Gastrocnemius medialis (tissue), 4 donors: ENCODE measurements at regions not wholly inside any gene's neighbourhood (a gene's known extent, or its start where the extent isn't known, plus 50 kb on each side); places are given as distances from the start of the nearest gene placed in this dataset.

ENCODE experiments used
- POLR2A ChIP-seq, 2 donors: fragments of 450-650 bp; IDR thresholded peaks; one replicate each; pipeline ENCODE4 v1.6.1; 2017; ENCODE audit warnings: antibody characterized with exemption in 2 of 2, mild to moderate bottlenecking in 2 of 2, moderate library complexity in 2 of 2
- TF ChIP-seq, protein P1 (sequence below), 5 experiments: fragments of 450-650 bp in 3 of 5; fragments of 200-600 bp in 2 of 5; sonication (generic) in 2 of 5; IDR thresholded peaks in 4 of 5; conservative IDR thresholded peaks in 1 of 5; 1 replicate in 4 of 5; 2 replicates in 1 of 5; pipeline ENCODE4 v1.5.1; 2016 to 2019; ENCODE audit warnings: antibody characterized with exemption in 5 of 5, mild to moderate bottlenecking in 3 of 5, moderate library complexity in 3 of 5

DNA sequence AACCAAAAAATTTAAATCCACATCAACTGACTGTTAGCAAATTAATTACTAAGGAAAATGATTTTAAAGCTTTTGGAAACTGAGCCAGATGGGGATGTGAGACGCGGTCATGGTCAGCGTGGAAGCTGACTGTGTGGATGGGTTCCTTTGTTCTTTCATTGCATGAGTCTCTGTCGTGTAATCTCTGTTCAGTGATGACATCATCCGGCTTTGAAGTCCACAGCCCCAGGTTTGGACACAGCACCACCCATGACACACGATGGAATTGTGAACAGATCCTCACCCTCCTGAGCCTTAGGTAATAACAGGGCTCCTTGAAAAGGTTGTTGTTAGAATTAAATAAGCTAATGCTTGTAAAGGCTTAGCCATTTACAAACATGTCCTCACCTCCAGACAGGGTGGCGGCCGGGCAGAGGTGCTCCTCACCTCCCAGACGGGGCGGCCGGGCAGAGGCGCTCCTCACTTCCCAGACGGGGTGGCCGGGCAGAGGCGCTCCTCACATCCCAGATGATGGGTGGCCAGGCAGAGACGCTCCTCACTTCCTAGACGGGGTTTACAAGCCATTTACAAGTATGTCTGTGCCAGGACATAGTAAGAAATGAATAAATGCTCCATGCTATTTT lies 677.3 kb downstream of the TBC1D22A start:
- TF ChIP-seq, protein P1, sequence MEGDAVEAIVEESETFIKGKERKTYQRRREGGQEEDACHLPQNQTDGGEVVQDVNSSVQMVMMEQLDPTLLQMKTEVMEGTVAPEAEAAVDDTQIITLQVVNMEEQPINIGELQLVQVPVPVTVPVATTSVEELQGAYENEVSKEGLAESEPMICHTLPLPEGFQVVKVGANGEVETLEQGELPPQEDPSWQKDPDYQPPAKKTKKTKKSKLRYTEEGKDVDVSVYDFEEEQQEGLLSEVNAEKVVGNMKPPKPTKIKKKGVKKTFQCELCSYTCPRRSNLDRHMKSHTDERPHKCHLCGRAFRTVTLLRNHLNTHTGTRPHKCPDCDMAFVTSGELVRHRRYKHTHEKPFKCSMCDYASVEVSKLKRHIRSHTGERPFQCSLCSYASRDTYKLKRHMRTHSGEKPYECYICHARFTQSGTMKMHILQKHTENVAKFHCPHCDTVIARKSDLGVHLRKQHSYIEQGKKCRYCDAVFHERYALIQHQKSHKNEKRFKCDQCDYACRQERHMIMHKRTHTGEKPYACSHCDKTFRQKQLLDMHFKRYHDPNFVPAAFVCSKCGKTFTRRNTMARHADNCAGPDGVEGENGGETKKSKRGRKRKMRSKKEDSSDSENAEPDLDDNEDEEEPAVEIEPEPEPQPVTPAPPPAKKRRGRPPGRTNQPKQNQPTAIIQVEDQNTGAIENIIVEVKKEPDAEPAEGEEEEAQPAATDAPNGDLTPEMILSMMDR (IDR thresholded peaks at IDR 0.05 in 4 of 5, conservative IDR thresholded peaks at IDR 0.05 in 1 of 5): no peak
- TF ChIP-seq POLR2A (IDR thresholded peaks at IDR 0.05): no peak
